Stimulated activated CD4-positive, alpha-beta T cell treated with anti-CD3 and anti-CD28 coated beads, Interleukin-15, amount 100 ng/mL, for 48 hours (primary cell): ENCODE measurements at regions not wholly inside any gene's neighbourhood (a gene's known extent, or its start where the extent isn't known, plus 50 kb on each side); places are given as distances from the start of the nearest gene placed in this dataset.

Experiments used
- DNase-seq, 2 donors: peaks; one replicate each; pipeline ENCODE4 v3.0.0-alpha.2; 2020; ENCODE audit warnings: low read depth in 2 of 2

DNA sequence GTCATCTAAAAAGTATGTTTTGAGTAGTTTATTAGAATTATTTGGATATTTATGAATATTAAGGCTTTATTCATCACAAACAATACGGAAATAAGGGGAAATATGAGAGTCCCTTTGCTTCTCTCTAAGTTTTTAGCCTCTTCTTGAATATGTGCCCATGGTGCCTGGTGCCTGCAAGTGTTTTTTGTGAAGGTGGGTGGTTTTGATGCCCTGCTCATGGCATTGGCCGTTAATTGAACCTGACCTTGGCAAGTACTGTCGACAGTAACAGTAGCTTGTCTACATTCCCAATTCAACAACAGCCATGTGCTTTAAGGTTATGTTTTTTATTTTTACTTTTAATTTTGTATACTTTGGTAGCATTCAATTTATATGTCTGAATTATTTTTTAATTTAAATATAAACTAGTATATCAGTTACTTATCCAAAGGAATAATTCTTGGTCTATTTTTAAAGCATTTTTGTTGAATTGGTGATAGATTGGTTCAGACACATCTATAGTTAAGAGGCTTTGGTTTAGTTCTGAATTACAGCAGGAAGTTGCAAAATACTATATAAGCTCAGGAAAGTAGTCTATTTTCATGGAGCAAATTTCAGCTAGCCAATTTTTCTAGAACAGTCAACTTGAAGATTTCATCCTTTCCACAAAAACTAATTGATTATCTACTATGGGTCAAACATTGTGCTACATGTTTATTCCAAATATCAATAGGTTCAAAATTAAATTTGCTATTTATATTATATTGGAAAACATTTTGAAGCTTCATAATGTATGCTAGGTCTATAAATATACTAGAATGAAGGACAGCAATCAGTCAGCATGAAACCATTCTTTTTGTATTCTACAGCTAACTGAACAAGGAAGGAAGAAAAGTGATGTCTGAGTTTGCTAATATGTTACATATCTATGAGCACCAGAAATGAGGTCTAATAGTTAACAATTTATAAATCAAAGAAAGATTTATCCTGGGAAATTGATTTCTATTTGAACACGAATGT, 184.4 kb downstream of the MRPL39 start:
- no peak for DNase-seq

- DNase-seq, result peak; percentile 62 to 66
Measured at GRCh38 chr21:25421321-25422028, 185.8 kb downstream of the MRPL39 start.

- no peak for DNase-seq
Measured at GRCh38 chr21:25420831-25421230, 186.4 kb downstream of the MRPL39 start.

DNA sequence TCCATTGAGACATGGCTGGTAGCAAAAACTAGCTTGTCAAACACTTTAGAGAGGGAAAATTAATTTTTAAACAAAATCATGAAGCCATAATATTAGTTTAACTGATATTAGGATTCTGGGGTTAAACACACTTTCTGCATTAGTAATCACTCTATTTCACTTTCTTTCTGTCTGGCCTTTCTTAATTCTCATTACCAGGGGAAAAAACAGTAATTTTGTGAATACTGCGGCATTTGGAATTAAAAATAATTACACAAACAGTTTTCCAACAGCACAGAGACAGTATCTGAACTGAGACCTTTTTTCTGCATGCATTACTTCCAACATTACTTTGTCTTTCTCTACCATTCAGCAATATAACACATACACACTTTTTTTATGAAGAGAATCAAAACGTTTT, 190.6 kb downstream of the MRPL39 start:
- no peak for DNase-seq

DNA sequence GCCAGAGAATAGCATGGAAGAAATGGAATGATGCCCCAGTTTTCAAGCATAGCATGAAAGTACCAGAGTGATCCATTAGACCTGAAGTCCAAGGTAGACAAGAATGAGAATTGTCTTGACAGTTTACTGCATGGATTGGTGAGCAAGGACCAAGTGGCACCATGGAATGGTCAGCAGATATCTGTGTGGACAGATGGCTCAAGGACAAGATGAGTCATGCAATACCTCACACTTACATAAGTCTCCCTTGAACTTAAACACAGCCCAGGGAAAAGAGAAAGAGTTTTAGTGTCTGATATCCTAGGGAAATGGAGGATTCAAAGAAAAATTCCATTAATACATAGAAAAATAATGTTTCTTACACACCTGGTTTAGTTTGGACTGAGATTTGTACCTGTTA, 195.2 kb downstream of the MRPL39 start:
- no peak for DNase-seq

DNA sequence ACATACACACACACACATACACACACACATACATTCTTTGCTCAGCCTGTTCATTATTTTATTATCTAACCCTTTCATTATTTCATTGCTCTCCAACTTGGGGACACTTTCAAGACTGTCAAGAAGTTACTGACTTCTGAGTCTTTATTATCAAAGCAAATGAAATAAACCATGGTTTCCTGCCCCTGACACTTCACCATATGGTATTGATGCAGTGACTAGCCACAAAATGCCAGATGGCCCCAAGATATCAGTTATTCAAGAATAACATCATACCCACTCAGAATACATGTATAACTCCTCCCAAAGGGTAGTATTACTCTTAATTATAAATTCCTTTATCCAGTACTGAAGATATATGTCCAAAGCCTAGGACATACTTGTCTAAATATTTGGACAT, 197.3 kb downstream of the MRPL39 start:
- no peak for DNase-seq

GRCh38 chr21:25408666-25409065, 198.6 kb downstream of the MRPL39 start:
- no peak for DNase-seq

DNA sequence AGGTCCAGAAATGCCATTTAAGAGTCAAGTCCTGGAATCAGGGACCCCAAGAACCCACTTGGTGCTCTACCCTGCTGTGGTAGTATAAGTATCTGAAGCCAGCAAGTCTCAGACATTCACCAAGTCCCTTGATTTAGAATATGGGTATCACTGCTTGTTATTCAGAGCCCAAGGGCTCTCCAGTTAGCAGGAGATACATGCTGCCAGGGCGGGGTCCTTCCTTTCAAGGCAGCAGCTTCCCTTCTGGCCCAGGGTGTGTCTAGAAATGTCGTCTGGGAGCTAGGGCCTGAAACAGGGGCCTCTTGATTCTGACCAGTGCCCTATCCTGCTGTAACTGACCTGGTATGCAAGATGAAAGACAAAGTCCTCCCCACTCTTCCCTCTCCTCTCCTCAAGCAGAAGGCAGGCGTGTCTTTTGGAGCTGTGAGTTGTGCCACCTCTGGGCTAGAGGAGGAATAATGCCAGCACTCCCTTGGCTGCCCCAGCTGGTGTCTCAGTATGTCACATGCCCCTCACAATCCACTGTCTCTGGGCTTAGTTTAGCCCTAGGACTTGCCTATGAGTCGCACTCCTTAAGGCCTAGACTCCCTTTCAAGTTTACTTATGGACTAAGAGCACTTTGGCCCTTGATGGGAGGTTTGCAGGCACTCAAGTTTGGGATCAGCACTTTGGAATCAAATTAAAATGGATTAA, 200.2 kb downstream of the MRPL39 start:
- DNase-seq, result no peak

DNA sequence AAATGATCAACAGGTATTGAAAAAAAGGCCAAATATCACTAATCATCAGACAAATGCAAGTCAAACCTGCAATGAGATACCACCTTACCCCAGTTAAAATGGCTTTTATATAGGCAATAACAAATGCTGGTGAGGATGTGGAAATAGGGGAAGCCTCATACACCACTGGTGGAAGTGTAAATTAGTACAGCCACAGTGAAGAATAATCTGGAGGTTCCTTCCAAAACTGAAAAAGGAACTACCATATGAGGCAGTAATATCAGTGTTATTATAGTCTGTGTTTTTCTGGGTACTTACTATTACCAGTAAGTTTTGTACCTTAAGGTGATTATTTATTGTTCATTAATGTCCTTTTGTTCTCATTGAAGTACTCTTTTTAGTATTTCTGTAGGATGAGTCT, 201.3 kb downstream of the MRPL39 start:
- DNase-seq, result no peak

GRCh38 chr21:25402134-25402961, 204.9 kb downstream of the MRPL39 start:
- DNase-seq, result no peak

DNA sequence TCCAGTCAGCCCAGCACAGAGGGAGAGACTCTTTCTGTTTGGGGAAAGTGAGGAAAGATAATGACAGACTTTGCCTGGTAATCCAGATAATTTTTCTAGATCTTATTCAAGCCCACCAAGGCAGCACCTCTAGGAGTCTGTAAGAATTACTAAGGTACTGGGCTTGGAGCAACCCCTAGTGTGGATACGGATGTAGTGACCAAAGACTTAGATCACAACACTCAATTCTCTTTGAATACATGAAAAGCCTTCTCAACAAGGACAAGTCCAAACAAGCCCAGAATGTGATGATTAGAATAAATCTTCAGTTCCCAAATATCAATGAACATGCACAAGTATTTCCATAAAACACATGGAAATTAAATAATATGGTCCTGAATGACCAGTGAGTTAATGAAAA, 206.9 kb downstream of the MRPL39 start:
- DNase-seq, result no peak

GRCh38 chr21:25398630-25399029, 208.7 kb downstream of the MRPL39 start:
- DNase-seq, result no peak

- peak; percentile 73 to 82 for DNase-seq
Measured at GRCh38 chr21:25396135-25396711, 211.1 kb downstream of the MRPL39 start.

DNA sequence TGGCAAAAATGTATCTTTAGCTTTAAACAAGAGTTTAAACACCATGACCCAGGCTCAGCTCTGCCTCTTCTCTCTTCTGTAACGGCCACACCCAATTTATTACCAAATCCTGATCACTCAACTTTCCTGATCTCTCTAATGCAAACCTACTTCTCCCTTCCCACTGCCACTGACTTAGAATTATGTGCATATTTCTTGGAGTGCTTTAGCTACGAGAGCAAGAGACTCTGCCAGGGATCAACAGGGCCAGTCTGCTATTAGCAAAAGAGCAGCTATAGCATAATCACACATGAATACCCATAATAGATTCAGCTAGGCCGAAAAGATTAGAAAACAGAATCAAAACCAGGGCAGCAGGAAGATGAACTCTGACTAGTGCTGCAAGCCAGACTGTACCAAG, 215.5 kb downstream of the MRPL39 start:
- DNase-seq, result no peak

DNA sequence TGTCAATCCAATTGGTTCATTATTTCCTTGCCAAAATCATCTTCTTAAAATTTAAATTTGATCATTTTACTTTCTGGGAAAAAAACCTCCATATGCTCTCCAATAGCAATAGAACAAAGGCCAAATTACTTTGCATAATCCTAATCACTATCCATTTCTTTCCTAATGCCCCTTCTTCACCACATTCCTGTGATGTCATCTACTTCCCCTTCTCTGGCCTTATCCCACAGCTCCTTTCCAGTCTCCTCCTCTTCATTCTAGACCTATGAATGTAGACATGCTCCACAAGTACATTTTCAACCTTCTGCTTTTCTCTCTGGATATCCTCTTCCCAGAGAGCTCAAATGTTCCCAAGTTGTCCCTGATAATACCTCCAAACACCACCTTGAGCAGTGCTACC, 216.6 kb downstream of the MRPL39 start:
- DNase-seq, result no peak

DNA sequence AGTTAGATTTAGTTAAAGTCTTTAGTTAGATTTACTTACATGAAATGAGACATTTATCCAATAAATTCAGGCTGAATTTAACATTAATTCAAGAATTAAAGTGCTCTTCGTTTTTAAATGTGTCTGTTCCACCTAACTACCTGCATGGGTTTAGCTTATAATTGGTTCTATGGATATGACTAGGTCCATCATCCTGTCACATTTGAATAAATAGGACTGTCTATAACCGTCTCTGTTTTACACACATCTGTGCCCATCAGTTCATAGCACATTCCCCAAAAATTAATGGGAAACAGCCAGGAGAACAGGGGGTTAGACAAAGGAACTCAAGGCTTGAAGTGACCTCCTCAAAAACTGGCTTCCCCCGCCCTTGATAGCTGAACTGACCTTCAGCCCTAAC, 219.6 kb downstream of the MRPL39 start:
- no peak for DNase-seq

DNA sequence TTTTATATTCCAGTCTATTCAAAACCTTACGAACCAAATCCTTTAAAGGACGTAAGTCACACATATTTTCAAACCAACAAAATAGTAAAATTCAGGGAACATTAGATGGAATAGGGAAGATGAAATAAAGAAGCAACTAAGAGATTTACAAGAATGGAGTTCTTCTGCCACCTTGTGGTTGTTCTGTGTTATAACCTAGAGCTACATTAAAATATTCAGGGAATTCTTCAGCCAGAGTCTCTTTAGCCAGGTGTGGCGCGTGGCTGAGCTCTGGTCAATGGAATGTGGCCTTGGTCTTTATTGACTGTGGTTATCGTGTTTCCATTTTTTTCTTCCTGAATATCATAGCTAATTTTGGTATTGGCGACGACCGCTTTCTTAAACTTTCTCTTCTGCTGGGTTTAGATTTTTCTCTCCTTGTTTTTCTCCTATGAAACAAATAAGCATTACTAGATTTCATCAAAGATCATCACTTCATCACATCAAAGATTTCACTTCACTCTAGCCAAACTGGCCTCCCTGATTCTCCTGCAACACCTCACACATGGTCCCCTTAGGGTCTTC, 221.3 kb downstream of the MRPL39 start:
- no peak for DNase-seq

- DNase-seq, result no peak
Measured at GRCh38 chr21:25385341-25385740, 221.9 kb downstream of the MRPL39 start.

GRCh38 chr21:25384782-25385181, 222.5 kb downstream of the MRPL39 start:
- DNase-seq, result no peak

DNA sequence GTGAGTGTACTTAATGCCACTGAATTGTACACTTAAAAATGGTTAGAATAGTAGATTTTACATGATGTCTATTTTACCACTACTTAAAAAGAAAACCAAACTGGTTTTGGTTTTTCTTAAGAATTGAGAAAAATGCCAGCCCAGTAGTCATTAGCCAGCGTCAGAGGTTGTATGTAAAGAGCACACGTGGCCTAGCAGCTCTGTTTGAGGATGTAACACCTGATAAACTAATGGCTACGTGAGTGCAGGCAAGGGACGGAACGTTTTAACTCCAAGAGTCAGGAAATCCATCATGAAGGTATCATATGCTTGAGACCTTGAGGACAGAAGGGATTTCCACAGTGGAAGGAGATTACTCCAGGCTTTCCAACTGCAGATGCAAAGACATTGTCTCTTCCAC, 223.7 kb downstream of the MRPL39 start:
- DNase-seq, result no peak

DNA sequence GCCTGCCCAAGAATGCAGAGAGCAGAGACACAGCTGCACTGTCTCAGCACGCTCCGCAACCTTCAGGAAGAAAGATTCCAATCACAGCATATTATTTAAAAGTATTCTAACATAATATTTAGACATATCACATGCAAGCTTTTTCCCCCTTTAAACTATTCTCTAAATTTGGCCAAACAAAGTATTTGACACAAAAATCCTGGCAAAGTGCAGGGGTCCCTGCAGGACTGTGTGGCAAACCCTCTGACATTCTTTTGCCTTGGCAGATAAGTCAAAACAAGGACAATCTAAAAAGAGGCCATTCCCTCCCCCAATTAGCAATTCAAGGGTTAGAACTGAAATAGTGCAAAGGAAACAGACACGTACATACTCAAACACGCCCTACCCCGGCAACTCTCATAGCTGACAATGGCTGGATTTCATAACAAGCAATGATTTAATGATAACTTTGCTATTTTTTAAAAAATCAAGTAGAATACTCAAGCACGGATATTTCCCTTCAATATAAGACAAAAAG, 225.3 kb downstream of the MRPL39 start:
- DNase-seq, result no peak
